ENCODE measurements at regions not wholly inside any gene's neighbourhood (a gene's known extent, or its start where the extent isn't known, plus 50 kb on each side); places are given as distances from the start of the nearest gene placed in this dataset.

DNA sequence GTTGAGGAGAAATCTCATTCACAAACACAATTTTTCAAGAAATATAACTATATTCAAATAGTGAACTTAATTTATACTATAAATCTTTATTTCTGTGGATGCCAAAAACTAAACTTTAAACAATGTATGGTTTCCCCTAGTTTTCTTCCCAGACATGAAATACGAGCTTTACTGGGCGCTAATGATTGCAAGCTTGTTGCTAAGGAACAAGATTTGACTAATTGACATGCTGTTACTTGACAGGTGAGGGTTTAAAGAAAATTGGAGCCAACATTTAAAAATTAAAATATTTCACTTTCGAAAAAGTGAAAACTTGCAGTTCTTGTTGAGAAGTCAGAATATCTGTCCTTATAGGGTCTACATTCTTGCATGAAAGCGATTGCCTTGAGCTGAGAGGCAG lies 381.0 kb downstream of the MEIS1 start:
- TF ChIP-seq, protein P1, sequence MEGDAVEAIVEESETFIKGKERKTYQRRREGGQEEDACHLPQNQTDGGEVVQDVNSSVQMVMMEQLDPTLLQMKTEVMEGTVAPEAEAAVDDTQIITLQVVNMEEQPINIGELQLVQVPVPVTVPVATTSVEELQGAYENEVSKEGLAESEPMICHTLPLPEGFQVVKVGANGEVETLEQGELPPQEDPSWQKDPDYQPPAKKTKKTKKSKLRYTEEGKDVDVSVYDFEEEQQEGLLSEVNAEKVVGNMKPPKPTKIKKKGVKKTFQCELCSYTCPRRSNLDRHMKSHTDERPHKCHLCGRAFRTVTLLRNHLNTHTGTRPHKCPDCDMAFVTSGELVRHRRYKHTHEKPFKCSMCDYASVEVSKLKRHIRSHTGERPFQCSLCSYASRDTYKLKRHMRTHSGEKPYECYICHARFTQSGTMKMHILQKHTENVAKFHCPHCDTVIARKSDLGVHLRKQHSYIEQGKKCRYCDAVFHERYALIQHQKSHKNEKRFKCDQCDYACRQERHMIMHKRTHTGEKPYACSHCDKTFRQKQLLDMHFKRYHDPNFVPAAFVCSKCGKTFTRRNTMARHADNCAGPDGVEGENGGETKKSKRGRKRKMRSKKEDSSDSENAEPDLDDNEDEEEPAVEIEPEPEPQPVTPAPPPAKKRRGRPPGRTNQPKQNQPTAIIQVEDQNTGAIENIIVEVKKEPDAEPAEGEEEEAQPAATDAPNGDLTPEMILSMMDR (IDR thresholded peaks at IDR 0.05), result no peak
- TF ChIP-seq POLR2A (IDR thresholded peaks at IDR 0.05), result no peak

Measured in esophagus squamous epithelium (tissue), 4 donors.